ENCODE measurements at regions not wholly inside any gene's neighbourhood (a gene's known extent, or its start where the extent isn't known, plus 50 kb on each side); places are given as distances from the start of the nearest gene placed in this dataset.
A peak's percentile ranks its signal among the peaks of the same experiment; 100 is the strongest.

DNA sequence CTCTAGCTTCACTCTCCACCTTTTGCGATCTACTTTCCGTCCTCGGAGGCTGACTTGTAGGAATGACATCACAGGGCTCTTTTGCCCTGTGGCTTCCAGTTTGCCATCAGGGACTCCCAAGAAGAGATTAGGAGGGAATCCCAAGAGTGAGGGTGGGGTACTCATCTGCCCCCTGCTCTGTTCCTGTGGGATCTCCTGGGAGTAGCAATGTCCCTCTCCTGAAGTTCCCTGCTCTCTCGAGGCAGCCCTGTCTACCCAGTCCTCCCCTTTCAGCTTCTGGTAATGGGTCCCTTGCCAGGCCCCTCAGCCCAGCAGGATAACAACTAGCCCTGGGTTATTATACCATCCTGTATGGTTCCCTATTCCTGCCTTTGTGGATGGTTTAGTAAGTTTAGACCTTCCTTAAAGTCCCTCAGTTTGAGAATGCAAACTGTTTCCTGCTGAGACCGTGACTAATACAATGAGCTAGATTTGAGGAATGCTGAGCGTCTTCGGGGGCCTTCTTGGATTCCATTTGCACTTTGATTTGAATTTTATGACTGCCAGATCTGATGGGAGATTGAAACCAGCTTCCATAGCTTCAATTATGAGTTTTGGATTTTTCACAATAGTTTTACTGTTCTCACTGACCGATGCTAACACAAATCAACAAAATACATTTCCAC is 73.7 kb upstream of the IPO5 start:
- DNase-seq (no peak), ATAC-seq (peak in 1 of 4 donors; percentile 44), FAIRE-seq (no peak)
- no peaks in the 10 kb centered on the region for H3K27me3 ChIP-seq
- H3K27ac ChIP-seq, result no peak overlapping the region
- H3K4me1 ChIP-seq, result no peaks in the 10 kb centered on the region
- no peaks in the 10 kb centered on the region for H3K36me3 ChIP-seq
- WGBS, 2 donors, result 73 to 78% methylated on average over 8 of the region's 8 CpGs
- H3K9me3 ChIP-seq, result no peaks in the 10 kb centered on the region
- intact Hi-C loops (cut with DNase I), result no loop called here
- H3K4me3 ChIP-seq, result no peak overlapping the region
- TF ChIP-seq, protein P1, sequence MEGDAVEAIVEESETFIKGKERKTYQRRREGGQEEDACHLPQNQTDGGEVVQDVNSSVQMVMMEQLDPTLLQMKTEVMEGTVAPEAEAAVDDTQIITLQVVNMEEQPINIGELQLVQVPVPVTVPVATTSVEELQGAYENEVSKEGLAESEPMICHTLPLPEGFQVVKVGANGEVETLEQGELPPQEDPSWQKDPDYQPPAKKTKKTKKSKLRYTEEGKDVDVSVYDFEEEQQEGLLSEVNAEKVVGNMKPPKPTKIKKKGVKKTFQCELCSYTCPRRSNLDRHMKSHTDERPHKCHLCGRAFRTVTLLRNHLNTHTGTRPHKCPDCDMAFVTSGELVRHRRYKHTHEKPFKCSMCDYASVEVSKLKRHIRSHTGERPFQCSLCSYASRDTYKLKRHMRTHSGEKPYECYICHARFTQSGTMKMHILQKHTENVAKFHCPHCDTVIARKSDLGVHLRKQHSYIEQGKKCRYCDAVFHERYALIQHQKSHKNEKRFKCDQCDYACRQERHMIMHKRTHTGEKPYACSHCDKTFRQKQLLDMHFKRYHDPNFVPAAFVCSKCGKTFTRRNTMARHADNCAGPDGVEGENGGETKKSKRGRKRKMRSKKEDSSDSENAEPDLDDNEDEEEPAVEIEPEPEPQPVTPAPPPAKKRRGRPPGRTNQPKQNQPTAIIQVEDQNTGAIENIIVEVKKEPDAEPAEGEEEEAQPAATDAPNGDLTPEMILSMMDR (IDR thresholded peaks at IDR 0.05), result no peak

DNA sequence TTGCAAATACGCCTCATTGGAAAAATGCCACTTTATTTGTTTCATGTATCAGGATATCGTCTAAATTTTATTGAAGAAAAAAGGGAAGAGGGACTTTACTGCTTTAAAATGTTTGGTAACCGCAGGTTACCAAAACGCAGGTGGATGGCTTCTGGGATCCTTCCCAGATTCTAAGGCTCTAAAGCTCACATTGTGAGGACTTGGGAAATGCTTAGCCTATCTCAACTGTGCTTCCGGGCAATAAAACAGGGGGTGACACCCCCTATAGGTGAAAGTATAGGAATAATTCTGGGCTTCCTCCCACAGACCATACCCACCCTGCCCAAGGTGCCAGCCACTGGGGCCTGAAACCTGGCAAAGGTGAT is 73.2 kb upstream of the IPO5 start:
- no peak overlapping the region for H3K4me3 ChIP-seq
- ATAC-seq (no peak), DNase-seq (no peak), FAIRE-seq (no peak)
- no peaks in the 10 kb centered on the region for H3K27me3 ChIP-seq
- TF ChIP-seq, protein P1 (IDR thresholded peaks at IDR 0.05), result no peak
- no peaks in the 10 kb centered on the region for H3K36me3 ChIP-seq
- intact Hi-C loops (cut with DNase I), result no loop called here
- H3K27ac ChIP-seq, result no peak overlapping the region
- no peaks in the 10 kb centered on the region for H3K9me3 ChIP-seq
- H3K4me1 ChIP-seq, result no peaks in the 10 kb centered on the region
- whole genome bisulfite sequencing, 2 donors, result 64 to 75% methylated on average over 5 of the region's 5 CpGs

DNA sequence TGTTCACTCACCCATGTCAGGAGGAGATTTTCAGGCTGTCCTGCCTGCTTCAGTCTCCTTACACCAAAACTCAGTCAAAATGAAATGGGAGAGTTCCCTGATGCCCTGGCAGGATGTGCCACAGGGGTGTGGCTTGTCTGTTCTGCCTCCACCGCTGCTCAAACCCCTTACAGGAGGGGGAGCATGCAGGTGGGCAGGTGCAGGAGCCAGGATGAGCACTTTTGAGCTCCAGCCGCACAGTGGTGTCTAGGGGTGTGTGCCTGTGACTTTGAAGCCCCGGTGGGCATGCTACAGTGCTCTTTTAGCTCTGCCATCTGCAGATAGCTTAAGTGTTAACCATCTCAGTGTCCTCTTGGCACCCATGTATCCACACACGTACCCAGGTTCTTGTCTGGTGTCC is 71.9 kb upstream of the IPO5 start:
- Histone ChIP-seq H3K4me3 (no peak overlapping the region), H3K36me3 (no peaks in the 10 kb centered on the region), H3K9me3 (no peaks in the 10 kb centered on the region), H3K27ac (no peak overlapping the region), H3K4me1 (no peaks in the 10 kb centered on the region), H3K27me3 (no peaks in the 10 kb centered on the region)
- no peak for ATAC-seq
- no peak for DNase-seq
- FAIRE-seq, result no peak
- intact Hi-C loops (cut with DNase I), result no loop called here
- TF ChIP-seq, protein P1 (IDR thresholded peaks at IDR 0.05), result no peak
- WGBS, 2 donors, result 78 to 80% methylated on average over 4 of the region's 4 CpGs

DNA sequence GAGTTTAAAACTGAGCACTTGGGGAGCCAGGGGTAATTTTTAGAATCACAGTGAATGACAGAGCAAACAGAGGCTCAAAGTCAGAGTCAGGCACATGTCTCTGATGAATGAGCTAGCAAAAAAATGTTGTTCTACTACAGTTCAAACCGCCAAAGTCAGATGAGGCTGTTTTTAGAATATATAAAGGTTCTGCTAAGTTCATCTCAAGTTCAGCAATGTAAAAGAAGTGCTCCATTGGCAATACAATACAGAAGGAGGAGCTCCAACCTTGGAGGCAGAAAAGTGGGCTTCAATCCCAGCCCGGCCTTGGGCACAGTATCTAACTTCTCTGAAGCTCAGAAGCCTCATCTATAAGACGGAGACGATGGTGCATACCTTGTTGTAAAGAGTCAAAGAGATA is 70.1 kb upstream of the IPO5 start:
- Histone ChIP-seq H3K36me3 (no peaks in the 10 kb centered on the region), H3K4me3 (no peak overlapping the region), H3K27me3 (no peaks in the 10 kb centered on the region), H3K9me3 (no peaks in the 10 kb centered on the region), H3K4me1 (no peaks in the 10 kb centered on the region), H3K27ac (no peak overlapping the region)
- no peak for DNase-seq
- intact Hi-C loops (cut with DNase I), result no loop called here
- TF ChIP-seq, protein P1 (IDR thresholded peaks at IDR 0.05), result no peak
- WGBS, 2 donors, result 61 to 66% methylated on average over 4 of the region's 4 CpGs
- FAIRE-seq, result no peak
- no peak for ATAC-seq

DNA sequence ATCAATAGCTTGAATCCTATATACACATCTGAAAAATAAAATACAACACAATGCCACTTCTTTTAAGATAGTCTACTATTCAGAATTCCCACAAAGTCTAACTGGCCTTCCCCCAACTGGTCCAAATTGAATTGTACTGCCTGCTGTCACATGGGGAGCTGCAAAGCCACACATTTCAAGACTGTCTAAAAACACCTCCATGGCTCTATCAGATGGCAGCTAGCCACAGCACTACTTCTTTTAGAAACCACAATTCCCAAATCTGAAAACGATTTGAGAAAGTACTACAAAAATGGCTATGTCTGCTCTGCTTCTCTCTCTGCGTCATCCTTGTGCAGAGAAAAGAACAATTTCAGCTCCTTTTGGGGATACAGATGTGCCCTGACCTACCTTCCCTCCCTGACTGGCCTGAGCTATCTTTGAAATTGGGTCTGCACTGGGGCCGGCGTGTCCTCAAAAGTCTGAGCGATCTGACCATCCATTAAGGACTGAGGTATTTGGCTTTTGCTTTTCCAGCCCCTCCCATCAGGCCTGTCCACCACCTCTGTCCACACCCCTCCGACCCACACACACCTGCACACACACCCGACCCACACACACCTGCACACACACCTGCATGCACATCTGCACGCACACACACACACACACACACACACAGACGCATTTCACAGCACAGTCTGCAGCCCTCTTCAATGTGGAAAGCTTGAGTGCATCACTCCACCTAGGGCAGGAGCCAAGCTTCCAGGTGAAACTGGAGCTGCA is 68.6 kb upstream of the IPO5 start:
- Histone ChIP-seq H3K4me3 (no peak overlapping the region), H3K4me1 (no peaks in the 10 kb centered on the region), H3K27me3 (no peaks in the 10 kb centered on the region), H3K36me3 (no peaks in the 10 kb centered on the region), H3K27ac (no peak overlapping the region), H3K9me3 (no peaks in the 10 kb centered on the region)
- intact Hi-C loops (cut with DNase I), result no loop called here
- no peak for ATAC-seq
- FAIRE-seq, result no peak
- no peak for DNase-seq
- 72 to 85% methylated on average over 9 of the region's 9 CpGs for WGBS, 2 donors
- TF ChIP-seq, protein P1 (IDR thresholded peaks at IDR 0.05), result no peak

Data from pancreas (tissue), 10 donors.